Fibroblast of mammary gland (primary cell): ENCODE measurements at regions not wholly inside any gene's neighbourhood (a gene's known extent, or its start where the extent isn't known, plus 50 kb on each side); places are given as distances from the start of the nearest gene placed in this dataset.
"Not testable (repeated sequence)": the region's sequence is repeated elsewhere in the genome, so short reads cannot be mapped to it uniquely, and the experiment has no call there.

Experiments
- DNase-seq: peaks from one replicate; pipeline ENCODE4 v3.0.0-alpha.2; 2010; ENCODE audit warnings: low read depth
- H3K4me3 ChIP-seq: 2 replicates; pipeline ENCODE4 v1.5.1; 2011; ENCODE audit warnings: low read depth, mild to moderate bottlenecking, low read length, moderate library complexity; ENCODE audit not compliant: control insufficient read depth
- TF ChIP-seq, protein P1 (sequence below): conservative IDR thresholded peaks from 2 replicates; pipeline ENCODE4 v1.5.1; 2011; ENCODE audit warnings: low read depth, low read length, inconsistent platforms; ENCODE audit not compliant: control insufficient read depth, insufficient read depth

DNA sequence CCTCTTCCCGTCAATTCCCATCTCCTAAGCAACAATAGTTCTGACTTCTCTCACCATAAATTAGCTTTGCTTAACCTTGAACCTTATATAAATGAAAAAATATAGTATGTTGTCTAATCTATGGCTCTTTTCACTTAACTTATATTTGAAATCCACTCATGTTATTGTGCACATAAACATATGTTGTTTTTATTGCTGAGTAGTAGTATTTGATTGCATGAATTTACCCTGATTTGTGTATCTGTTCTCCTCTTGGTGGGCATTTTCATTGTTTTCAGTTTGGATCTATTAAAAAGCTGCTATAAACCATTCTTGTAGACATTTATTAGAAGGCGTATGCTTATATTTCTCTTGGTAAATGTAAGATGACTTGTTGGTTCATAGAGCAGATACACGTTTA, 874.3 kb upstream of the ZEB2 start:
- TF ChIP-seq, protein P1, sequence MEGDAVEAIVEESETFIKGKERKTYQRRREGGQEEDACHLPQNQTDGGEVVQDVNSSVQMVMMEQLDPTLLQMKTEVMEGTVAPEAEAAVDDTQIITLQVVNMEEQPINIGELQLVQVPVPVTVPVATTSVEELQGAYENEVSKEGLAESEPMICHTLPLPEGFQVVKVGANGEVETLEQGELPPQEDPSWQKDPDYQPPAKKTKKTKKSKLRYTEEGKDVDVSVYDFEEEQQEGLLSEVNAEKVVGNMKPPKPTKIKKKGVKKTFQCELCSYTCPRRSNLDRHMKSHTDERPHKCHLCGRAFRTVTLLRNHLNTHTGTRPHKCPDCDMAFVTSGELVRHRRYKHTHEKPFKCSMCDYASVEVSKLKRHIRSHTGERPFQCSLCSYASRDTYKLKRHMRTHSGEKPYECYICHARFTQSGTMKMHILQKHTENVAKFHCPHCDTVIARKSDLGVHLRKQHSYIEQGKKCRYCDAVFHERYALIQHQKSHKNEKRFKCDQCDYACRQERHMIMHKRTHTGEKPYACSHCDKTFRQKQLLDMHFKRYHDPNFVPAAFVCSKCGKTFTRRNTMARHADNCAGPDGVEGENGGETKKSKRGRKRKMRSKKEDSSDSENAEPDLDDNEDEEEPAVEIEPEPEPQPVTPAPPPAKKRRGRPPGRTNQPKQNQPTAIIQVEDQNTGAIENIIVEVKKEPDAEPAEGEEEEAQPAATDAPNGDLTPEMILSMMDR: no peak
- no peak for DNase-seq

DNA sequence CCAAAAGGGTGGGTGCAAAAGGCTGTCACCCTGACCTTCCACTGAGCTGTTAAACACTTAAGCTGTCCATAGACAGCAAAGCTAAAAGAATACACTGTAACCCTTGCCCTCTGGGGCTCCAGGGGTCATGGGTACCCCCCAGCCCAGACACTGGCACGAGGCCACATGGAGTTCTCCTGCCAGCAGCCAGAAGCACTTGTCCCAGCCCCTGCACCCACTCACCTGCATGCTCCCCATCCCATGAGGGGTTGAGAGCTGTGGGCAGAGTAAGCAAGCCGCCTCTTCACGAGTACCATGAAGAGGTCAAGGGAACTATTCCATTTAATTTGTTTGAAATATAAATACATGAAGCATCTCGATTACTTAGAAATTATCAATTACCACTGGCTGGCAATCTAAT, 867.1 kb upstream of the ZEB2 start:
- TF ChIP-seq, protein P1: no peak
- DNase-seq: no peak
- H3K4me3 ChIP-seq: no peak overlapping the region

More for the DNA sequence above, 874.3 kb upstream of the ZEB2 start:
- H3K4me3 ChIP-seq: no peak overlapping the region

GRCh38 chr2:145383961-145384360, 864.0 kb upstream of the ZEB2 start:
- TF ChIP-seq, protein P1: no peak
- DNase-seq: no peak

DNA sequence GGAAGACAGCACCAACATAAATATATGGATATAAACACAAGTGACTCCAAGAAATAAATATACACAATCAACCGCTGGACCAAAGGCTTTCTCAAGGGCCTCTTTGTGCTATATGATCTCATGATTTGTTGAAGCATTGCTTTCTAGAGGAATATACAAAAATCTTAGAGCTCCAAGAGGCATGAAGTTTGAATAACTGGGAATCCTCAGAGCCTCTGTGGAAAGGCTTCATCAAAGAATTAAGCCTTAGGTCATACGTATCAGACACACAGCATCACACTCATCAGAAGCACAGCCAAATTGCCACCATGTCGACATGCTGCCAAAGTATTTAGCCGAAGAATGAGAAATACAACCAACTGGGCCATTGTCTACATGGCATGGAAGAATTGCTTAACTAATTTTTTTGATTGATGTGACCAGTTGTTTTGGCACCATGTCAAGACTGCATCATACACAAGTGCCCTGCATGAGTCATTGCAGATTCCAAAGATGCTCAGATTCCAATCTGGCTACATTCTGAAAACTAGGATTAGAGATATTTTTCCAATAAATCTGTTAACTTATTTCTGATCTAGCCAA, 860.6 kb upstream of the ZEB2 start:
- H3K4me3 ChIP-seq: no peak overlapping the region
- DNase-seq: peak; percentile 84
- TF ChIP-seq, protein P1: no peak

More at GRCh38 chr2:145383961-145384360, 864.0 kb upstream of the ZEB2 start:
- H3K4me3 ChIP-seq: no peak overlapping the region

DNA sequence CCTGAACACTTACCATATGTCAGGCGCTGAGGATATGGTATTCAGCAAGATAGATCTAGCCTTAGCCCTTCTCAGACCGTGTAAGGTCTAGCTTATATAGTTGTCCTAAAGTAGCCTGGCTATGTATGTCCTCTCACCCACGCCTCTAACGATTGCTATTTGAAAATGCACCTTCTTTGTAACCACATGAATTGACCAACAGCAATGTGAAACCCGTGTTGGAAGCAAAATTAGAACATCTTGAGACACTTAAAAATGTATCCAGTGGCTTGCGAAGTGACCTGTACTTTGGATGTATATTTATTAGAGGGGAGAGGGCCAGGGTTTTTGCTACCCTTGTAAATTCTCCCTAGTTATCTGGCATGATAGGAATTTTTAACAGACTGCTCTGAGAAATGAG, 860.0 kb upstream of the ZEB2 start:
- no peak for DNase-seq
- TF ChIP-seq, protein P1: no peak

GRCh38 chr2:145374165-145374564, 854.2 kb upstream of the ZEB2 start:
- TF ChIP-seq, protein P1: no peak
- H3K4me3 ChIP-seq: no peak overlapping the region
- no peak for DNase-seq

More for the DNA sequence above, 860.0 kb upstream of the ZEB2 start:
- no peak overlapping the region for H3K4me3 ChIP-seq

DNA sequence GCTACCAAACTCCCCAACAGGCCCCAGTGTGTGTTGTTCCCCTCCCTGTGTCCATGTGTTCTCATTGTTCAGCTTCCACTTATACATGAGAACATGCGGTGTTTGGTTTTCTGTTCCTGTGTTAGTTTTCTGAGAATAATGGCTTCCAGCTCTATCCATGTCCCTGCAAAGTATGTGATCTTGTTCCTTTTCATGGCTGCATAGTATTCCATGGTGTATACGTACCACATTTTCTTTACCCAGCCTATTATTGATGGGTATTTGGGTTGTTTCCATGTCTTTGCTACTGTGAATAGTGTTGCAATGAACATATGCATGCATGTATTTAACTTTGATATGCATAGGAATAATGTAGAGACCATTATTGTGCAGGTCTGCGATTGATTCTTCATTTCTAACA, 847.4 kb upstream of the ZEB2 start:
- H3K4me3 ChIP-seq, DNase-seq: not testable (repeated sequence)
